ENCODE measurements at regions not wholly inside any gene's neighbourhood (a gene's known extent, or its start where the extent isn't known, plus 50 kb on each side); places are given as distances from the start of the nearest gene placed in this dataset.

GRCh38 chr11:19597876-19598275, 114.8 kb upstream of the NAV2 start:
- H3K9me3 ChIP-seq (ENCODE audit: control insufficient read depth in 1 of 2, low read length in 2 of 2), result no peaks in the 10 kb centered on the region

DNA sequence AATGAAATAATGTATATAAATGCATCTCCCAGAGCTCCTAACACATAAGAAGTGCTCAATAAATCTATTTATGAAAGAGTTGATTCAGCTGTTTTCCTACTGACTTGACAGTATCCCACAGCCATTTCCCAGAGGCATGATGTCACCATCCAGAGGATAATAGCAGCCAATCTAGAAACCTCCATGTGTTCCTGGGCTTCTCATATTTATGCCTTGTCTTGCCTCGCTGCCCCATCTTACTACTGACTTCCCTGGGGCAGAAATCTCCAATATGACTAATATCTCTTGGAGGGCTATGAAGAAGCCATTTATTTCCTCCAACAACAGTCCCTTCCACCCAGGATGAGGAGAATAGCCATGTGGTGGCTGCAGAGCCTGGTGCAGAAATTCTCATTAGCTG, 115.4 kb upstream of the NAV2 start:
- no peaks in the 10 kb centered on the region for H3K27me3 ChIP-seq (ENCODE audit: control insufficient read depth in 1 of 2, insufficient read depth in 2 of 2, low read length in 2 of 2)
- no peak overlapping the region for H3K4me3 ChIP-seq (ENCODE audit: low read depth in 1 of 2, low read length in 2 of 2)
- H3K27ac ChIP-seq (ENCODE audit: low read depth, low read length), result no peak overlapping the region
- H3K9ac ChIP-seq (ENCODE audit: low read depth in 1 of 2, low read length in 2 of 2), result no peak overlapping the region
- H3K36me3 ChIP-seq (ENCODE audit: control insufficient read depth in 1 of 2, insufficient read depth in 2 of 2, low read length in 2 of 2), result no peaks in the 10 kb centered on the region
- H3K4me1 ChIP-seq (ENCODE audit: control insufficient read depth in 1 of 2, insufficient read depth in 2 of 2, low read length in 2 of 2), result no peaks in the 10 kb centered on the region
- no peaks in the 10 kb centered on the region for H3K9me3 ChIP-seq (ENCODE audit: control insufficient read depth in 1 of 2, low read length in 2 of 2)

More at GRCh38 chr11:19597876-19598275, 114.8 kb upstream of the NAV2 start:
- Histone ChIP-seq H3K4me1 (ENCODE audit: control insufficient read depth in 1 of 2, insufficient read depth in 2 of 2, low read length in 2 of 2) (no peaks in the 10 kb centered on the region), H3K36me3 (ENCODE audit: control insufficient read depth in 1 of 2, insufficient read depth in 2 of 2, low read length in 2 of 2) (no peaks in the 10 kb centered on the region), H3K27me3 (ENCODE audit: control insufficient read depth in 1 of 2, insufficient read depth in 2 of 2, low read length in 2 of 2) (no peaks in the 10 kb centered on the region), H3K4me3 (ENCODE audit: low read depth in 1 of 2, low read length in 2 of 2) (no peak overlapping the region), H3K27ac (ENCODE audit: low read depth, low read length) (no peak overlapping the region), H3K9ac (ENCODE audit: low read depth in 1 of 2, low read length in 2 of 2) (no peak overlapping the region)

DNA sequence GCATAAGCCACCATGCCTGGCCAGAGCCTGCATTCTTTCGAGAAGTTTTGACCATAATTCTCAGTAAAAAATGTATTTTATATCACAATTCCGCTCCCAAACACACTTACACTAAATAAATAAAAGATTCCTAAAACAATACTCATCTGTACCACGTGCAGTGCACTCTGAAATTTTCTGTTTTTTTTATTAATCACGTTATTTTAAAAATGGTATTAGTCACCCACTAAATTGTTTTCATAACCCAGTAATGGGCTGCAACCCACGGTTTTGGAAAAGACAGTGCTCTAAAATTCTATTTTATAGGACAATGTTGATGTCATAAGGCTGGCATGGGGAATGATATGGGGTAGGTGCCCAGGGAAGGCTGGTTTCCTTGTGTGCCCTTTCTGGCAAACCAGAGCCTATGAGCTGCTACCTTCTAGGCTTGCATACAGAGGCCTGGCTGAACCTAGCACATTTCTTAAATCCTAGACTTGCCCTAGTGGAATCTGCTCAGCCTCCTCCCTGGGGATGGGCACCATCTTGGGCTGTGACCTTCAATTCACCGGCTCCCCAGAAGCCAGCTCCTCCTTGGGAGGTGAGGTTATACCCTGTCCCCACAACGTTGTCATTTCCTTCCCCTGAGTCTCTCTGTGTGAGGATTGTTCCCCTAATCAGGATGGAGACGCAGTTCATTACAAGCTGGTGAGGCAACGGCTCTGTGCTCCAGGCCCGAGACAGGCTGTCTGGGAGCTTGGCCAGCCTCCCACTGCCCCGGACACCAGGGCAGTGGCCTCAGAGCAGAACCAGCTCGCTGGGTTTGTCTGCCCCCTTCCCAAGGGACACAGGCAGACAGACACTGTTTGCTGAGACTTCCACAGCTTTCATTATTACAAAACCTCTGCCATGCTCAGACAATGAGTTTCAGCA, 116.5 kb upstream of the NAV2 start:
- no peak overlapping the region for H3K9ac ChIP-seq (ENCODE audit: low read depth in 1 of 2, low read length in 2 of 2)
- no peaks in the 10 kb centered on the region for H3K27me3 ChIP-seq (ENCODE audit: control insufficient read depth in 1 of 2, insufficient read depth in 2 of 2, low read length in 2 of 2)
- H3K9me3 ChIP-seq (ENCODE audit: control insufficient read depth in 1 of 2, low read length in 2 of 2), result no peaks in the 10 kb centered on the region
- H3K4me3 ChIP-seq (ENCODE audit: low read depth in 1 of 2, low read length in 2 of 2), result no peak overlapping the region
- no peaks in the 10 kb centered on the region for H3K36me3 ChIP-seq (ENCODE audit: control insufficient read depth in 1 of 2, insufficient read depth in 2 of 2, low read length in 2 of 2)
- no peaks in the 10 kb centered on the region for H3K4me1 ChIP-seq (ENCODE audit: control insufficient read depth in 1 of 2, insufficient read depth in 2 of 2, low read length in 2 of 2)
- no peak overlapping the region for H3K27ac ChIP-seq (ENCODE audit: low read depth, low read length)

GRCh38 chr11:19595499-19595839, 117.2 kb upstream of the NAV2 start:
- H3K4me3 ChIP-seq (ENCODE audit: low read depth in 1 of 2, low read length in 2 of 2), result no peak overlapping the region
- no peak overlapping the region for H3K27ac ChIP-seq (ENCODE audit: low read depth, low read length)
- H3K27me3 ChIP-seq (ENCODE audit: control insufficient read depth in 1 of 2, insufficient read depth in 2 of 2, low read length in 2 of 2), result no peaks in the 10 kb centered on the region
- H3K9ac ChIP-seq (ENCODE audit: low read depth in 1 of 2, low read length in 2 of 2), result no peak overlapping the region
- H3K4me1 ChIP-seq (ENCODE audit: control insufficient read depth in 1 of 2, insufficient read depth in 2 of 2, low read length in 2 of 2), result no peaks in the 10 kb centered on the region
- no peaks in the 10 kb centered on the region for H3K9me3 ChIP-seq (ENCODE audit: control insufficient read depth in 1 of 2, low read length in 2 of 2)
- H3K36me3 ChIP-seq (ENCODE audit: control insufficient read depth in 1 of 2, insufficient read depth in 2 of 2, low read length in 2 of 2), result no peaks in the 10 kb centered on the region

DNA sequence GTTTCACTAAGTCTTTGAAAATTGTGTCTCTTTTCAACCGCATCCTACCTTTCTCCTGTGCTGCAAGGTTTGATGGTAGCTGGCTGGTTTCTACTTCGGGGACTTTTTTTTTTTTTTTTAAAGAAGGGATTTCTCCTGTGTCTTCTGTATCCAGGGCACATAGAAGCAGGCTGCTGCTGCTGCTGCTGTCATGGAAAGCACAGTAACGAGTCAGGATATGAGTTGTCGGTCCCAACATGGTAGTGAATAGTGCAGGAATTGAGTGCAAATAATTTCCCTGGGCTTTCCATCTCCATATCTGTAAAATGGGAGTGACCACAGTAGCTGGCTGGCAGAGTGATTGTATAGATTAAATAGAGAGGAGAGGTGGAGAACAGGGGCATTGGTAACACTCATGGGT, 118.3 kb upstream of the NAV2 start:
- H3K36me3 ChIP-seq (ENCODE audit: control insufficient read depth in 1 of 2, insufficient read depth in 2 of 2, low read length in 2 of 2), result no peaks in the 10 kb centered on the region

DNA sequence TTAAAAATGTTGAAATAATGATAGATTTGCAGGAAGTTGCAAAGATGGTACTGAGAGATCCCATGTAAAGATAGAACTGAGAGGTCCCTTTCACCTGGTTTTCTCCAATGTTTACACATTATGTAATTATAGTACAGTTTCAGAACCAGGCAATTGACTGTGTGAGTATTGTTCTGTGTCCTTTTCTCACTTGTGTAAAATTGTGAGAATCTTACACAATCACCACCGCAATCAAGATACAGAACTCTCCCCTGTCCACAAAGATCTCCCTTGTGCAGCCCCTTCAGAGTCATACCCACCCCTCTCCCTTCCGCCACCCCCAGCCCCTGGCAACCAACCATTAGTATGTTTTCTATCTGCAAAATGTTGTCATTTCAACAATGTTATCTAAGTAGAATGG, 119.8 kb upstream of the NAV2 start:
- no peaks in the 10 kb centered on the region for H3K27me3 ChIP-seq (ENCODE audit: control insufficient read depth in 1 of 2, insufficient read depth in 2 of 2, low read length in 2 of 2)
- H3K36me3 ChIP-seq (ENCODE audit: control insufficient read depth in 1 of 2, insufficient read depth in 2 of 2, low read length in 2 of 2), result no peaks in the 10 kb centered on the region
- H3K4me1 ChIP-seq (ENCODE audit: control insufficient read depth in 1 of 2, insufficient read depth in 2 of 2, low read length in 2 of 2), result no peaks in the 10 kb centered on the region
- H3K9me3 ChIP-seq (ENCODE audit: control insufficient read depth in 1 of 2, low read length in 2 of 2), result no peaks in the 10 kb centered on the region
- H3K4me3 ChIP-seq (ENCODE audit: low read depth in 1 of 2, low read length in 2 of 2), result no peak overlapping the region
- no peak overlapping the region for H3K27ac ChIP-seq (ENCODE audit: low read depth, low read length)
- H3K9ac ChIP-seq (ENCODE audit: low read depth in 1 of 2, low read length in 2 of 2), result no peak overlapping the region

More for the DNA sequence above, 118.3 kb upstream of the NAV2 start:
- no peak overlapping the region for H3K27ac ChIP-seq (ENCODE audit: low read depth, low read length)
- H3K9me3 ChIP-seq (ENCODE audit: control insufficient read depth in 1 of 2, low read length in 2 of 2), result no peaks in the 10 kb centered on the region
- H3K4me1 ChIP-seq (ENCODE audit: control insufficient read depth in 1 of 2, insufficient read depth in 2 of 2, low read length in 2 of 2), result no peaks in the 10 kb centered on the region
- H3K27me3 ChIP-seq (ENCODE audit: control insufficient read depth in 1 of 2, insufficient read depth in 2 of 2, low read length in 2 of 2), result no peaks in the 10 kb centered on the region
- H3K4me3 ChIP-seq (ENCODE audit: low read depth in 1 of 2, low read length in 2 of 2), result no peak overlapping the region
- H3K9ac ChIP-seq (ENCODE audit: low read depth in 1 of 2, low read length in 2 of 2), result no peak overlapping the region

DNA sequence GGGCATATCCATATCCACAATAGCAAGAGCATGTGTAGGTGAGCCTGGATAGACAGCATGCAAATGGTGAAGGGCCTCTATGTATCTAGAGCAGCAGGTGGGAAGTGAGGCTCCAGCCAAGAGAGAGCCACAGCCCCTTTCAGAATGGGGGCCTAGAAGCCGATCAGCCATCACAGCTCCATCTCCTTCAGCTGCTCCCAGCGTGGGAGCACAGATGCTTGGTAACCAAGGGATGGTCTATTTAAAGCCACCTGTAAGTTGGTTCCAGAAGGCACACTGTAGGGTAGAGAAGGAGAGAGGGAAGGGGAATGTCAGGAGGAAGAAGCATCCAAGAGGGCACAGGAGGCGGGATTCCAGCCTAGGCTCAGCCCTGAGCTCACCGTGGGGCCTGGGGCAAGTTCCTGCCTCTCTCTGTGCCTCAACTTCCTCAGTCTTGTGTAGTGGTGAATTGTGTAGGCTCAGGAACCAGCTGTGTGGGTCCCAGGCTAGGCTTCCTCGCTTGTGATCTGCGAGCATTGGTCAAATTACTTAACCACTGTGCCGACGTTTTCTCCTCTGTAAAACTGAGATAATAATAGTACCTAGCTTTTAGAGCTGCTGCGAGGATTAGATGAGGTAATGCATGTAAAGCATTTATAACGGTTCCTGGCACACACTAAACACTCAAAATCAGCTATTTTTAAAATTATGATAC, 122.9 kb upstream of the NAV2 start:
- Histone ChIP-seq H3K27ac (ENCODE audit: low read depth, low read length) (no peak overlapping the region), H3K4me3 (ENCODE audit: low read depth in 1 of 2, low read length in 2 of 2) (no peak overlapping the region), H3K9ac (ENCODE audit: low read depth in 1 of 2, low read length in 2 of 2) (no peak overlapping the region), H3K9me3 (ENCODE audit: control insufficient read depth in 1 of 2, low read length in 2 of 2) (no peaks in the 10 kb centered on the region), H3K4me1 (ENCODE audit: control insufficient read depth in 1 of 2, insufficient read depth in 2 of 2, low read length in 2 of 2) (no peaks in the 10 kb centered on the region), H3K27me3 (ENCODE audit: control insufficient read depth in 1 of 2, insufficient read depth in 2 of 2, low read length in 2 of 2) (no peaks in the 10 kb centered on the region), H3K36me3 (ENCODE audit: control insufficient read depth in 1 of 2, insufficient read depth in 2 of 2, low read length in 2 of 2) (no peaks in the 10 kb centered on the region)

DNA sequence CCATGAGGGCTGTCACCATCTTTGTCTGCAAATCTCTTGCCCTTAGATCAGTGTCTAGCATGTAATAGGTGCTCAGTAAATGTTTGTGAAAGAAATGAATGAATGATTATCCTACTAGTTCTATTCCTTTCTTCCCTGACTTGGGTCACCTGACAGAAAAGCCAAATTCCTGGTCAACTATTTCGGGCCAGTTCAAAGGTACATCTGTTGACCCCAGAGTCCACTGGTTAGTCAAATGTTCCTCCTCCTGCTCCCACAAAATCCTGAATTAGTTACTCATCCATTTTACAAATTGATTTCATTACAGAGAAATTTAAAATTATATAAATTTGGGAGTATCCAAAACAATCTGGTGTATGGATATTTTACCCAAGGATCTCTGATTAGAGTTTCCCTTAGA, 124.7 kb upstream of the NAV2 start:
- no peak overlapping the region for H3K27ac ChIP-seq (ENCODE audit: low read depth, low read length)
- H3K27me3 ChIP-seq (ENCODE audit: control insufficient read depth in 1 of 2, insufficient read depth in 2 of 2, low read length in 2 of 2), result no peaks in the 10 kb centered on the region
- H3K9me3 ChIP-seq (ENCODE audit: control insufficient read depth in 1 of 2, low read length in 2 of 2), result no peaks in the 10 kb centered on the region
- no peak overlapping the region for H3K9ac ChIP-seq (ENCODE audit: low read depth in 1 of 2, low read length in 2 of 2)
- no peaks in the 10 kb centered on the region for H3K36me3 ChIP-seq (ENCODE audit: control insufficient read depth in 1 of 2, insufficient read depth in 2 of 2, low read length in 2 of 2)
- no peak overlapping the region for H3K4me3 ChIP-seq (ENCODE audit: low read depth in 1 of 2, low read length in 2 of 2)
- H3K4me1 ChIP-seq (ENCODE audit: control insufficient read depth in 1 of 2, insufficient read depth in 2 of 2, low read length in 2 of 2), result no peaks in the 10 kb centered on the region

DNA sequence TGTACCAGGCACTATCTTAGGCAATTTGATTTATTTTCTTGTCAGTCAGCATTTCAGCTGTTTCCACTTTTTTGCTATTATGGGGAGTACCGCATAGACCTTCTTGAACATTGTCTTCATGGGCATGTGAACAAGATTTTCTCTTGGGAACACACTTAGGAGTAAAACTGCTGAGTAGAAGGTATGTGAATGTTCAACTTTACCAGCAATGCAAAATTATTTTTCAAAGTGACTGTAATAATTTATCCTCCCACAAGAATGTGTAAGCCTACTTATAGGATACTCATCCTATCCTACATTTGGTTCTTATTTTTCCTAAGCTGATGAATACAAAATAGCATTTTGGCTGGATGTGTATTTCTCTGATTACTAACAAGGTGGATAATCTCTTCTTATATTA, 132.0 kb upstream of the NAV2 start:
- H3K27ac ChIP-seq (ENCODE audit: low read depth, low read length), result no peak overlapping the region
- H3K4me3 ChIP-seq (ENCODE audit: low read depth in 1 of 2, low read length in 2 of 2), result no peak overlapping the region
- H3K9me3 ChIP-seq (ENCODE audit: control insufficient read depth in 1 of 2, low read length in 2 of 2), result no peaks in the 10 kb centered on the region
- H3K36me3 ChIP-seq (ENCODE audit: control insufficient read depth in 1 of 2, insufficient read depth in 2 of 2, low read length in 2 of 2), result no peaks in the 10 kb centered on the region
- peaks cover 6 to 13% of the 10 kb centered on the region in 2 donors for H3K4me1 ChIP-seq (ENCODE audit: control insufficient read depth in 1 of 2, insufficient read depth in 2 of 2, low read length in 2 of 2)
- no peak overlapping the region for H3K9ac ChIP-seq (ENCODE audit: low read depth in 1 of 2, low read length in 2 of 2)
- no peaks in the 10 kb centered on the region for H3K27me3 ChIP-seq (ENCODE audit: control insufficient read depth in 1 of 2, insufficient read depth in 2 of 2, low read length in 2 of 2)

DNA sequence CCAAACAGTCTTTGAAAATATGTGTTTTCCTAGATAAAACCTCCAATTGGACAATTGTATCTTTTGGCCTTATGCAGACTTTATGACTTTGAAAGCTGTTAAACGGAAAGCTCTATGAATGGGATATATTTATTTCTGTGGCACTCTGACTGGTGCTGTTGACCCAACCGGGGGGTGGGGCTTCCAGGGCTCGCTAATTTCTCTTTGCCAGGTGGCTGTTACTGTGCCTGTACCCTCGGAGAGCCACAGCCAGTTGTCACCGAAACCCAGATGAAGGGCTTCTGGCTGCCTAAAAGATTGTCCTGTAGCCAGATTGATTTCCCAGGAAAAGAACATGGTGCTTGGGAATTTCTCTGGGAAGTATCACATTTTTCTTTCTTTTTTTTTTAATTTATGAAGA, 132.7 kb upstream of the NAV2 start:
- H3K4me3 ChIP-seq (ENCODE audit: low read depth in 1 of 2, low read length in 2 of 2), result no peak overlapping the region
- H3K9ac ChIP-seq (ENCODE audit: low read depth in 1 of 2, low read length in 2 of 2), result no peak overlapping the region
- no peaks in the 10 kb centered on the region for H3K9me3 ChIP-seq (ENCODE audit: control insufficient read depth in 1 of 2, low read length in 2 of 2)
- H3K27me3 ChIP-seq (ENCODE audit: control insufficient read depth in 1 of 2, insufficient read depth in 2 of 2, low read length in 2 of 2), result no peaks in the 10 kb centered on the region
- no peaks in the 10 kb centered on the region for H3K36me3 ChIP-seq (ENCODE audit: control insufficient read depth in 1 of 2, insufficient read depth in 2 of 2, low read length in 2 of 2)
- H3K4me1 ChIP-seq (ENCODE audit: control insufficient read depth in 1 of 2, insufficient read depth in 2 of 2, low read length in 2 of 2), result peaks cover 6 to 13% of the 10 kb centered on the region in 2 donors
- no peak overlapping the region for H3K27ac ChIP-seq (ENCODE audit: low read depth, low read length)

All from duodenal mucosa (tissue), 2 donors.